ENCODE measurements at regions not wholly inside any gene's neighbourhood (a gene's known extent, or its start where the extent isn't known, plus 50 kb on each side); places are given as distances from the start of the nearest gene placed in this dataset.

GRCh38 chr14:76603713-76604112, 157.6 kb upstream of the VASH1 start:
- Histone ChIP-seq H3K27ac (ENCODE audit: low read length) (no peak overlapping the region), H3K4me2 (ENCODE audit: low read length) (no peak overlapping the region), H2AFZ (ENCODE audit: low read depth, low read length) (no peak overlapping the region), H4K20me1 (ENCODE audit: insufficient read depth) (no peaks in the 10 kb centered on the region), H3K4me3 (ENCODE audit: low read length) (no peak overlapping the region), H3K36me3 (ENCODE audit: insufficient read depth, low read length) (no peaks in the 10 kb centered on the region), H3K9me3 (ENCODE audit: low read length) (no peaks in the 10 kb centered on the region), H3K27me3 (ENCODE audit: insufficient read depth, low read depth, low read length) (no peaks in the 10 kb centered on the region), H3F3A (ENCODE audit: insufficient read depth, low read length, poor library complexity, severe bottlenecking) (no peaks in the 10 kb centered on the region), H3K9me2 (ENCODE audit: insufficient read depth, low read length) (no peaks in the 10 kb centered on the region), H3K9ac (ENCODE audit: low read length) (no peak overlapping the region), H3K79me2 (replicated peaks; ENCODE audit: insufficient read depth, low read length) (no peaks in the 10 kb centered on the region)
- TF ChIP-seq EZH2 (IDR thresholded peaks at IDR 0.05; ENCODE audit: borderline replicate concordance, insufficient read depth, low read length, poor library complexity, severe bottlenecking) (no peak), REST (IDR thresholded peaks at IDR 0.05; ENCODE audit: borderline replicate concordance) (no peak), CTCF (IDR thresholded peaks at IDR 0.05; ENCODE audit: poor library complexity, severe bottlenecking) (no peak), MXI1 (conservative IDR thresholded peaks at IDR 0.05; ENCODE audit: poor library complexity, severe bottlenecking) (no peak)

- Histone ChIP-seq H3K9ac (ENCODE audit: low read length) (no peak overlapping the region), H3K9me2 (ENCODE audit: insufficient read depth, low read length) (no peaks in the 10 kb centered on the region), H3K27ac (ENCODE audit: low read length) (no peak overlapping the region), H3K4me3 (ENCODE audit: low read length) (no peak overlapping the region), H3K36me3 (ENCODE audit: insufficient read depth, low read length) (no peaks in the 10 kb centered on the region), H3K79me2 (replicated peaks; ENCODE audit: insufficient read depth, low read length) (no peaks in the 10 kb centered on the region), H3K9me3 (ENCODE audit: low read length) (no peaks in the 10 kb centered on the region), H3K4me2 (ENCODE audit: low read length) (no peak overlapping the region), H3F3A (ENCODE audit: insufficient read depth, low read length, poor library complexity, severe bottlenecking) (no peaks in the 10 kb centered on the region), H2AFZ (ENCODE audit: low read depth, low read length) (no peak overlapping the region), H3K27me3 (ENCODE audit: insufficient read depth, low read depth, low read length) (no peaks in the 10 kb centered on the region), H4K20me1 (ENCODE audit: insufficient read depth) (no peaks in the 10 kb centered on the region)
- no peak for TF ChIP-seq RAD21 (conservative IDR thresholded peaks at IDR 0.05)
- TF ChIP-seq MXI1 (conservative IDR thresholded peaks at IDR 0.05; ENCODE audit: poor library complexity, severe bottlenecking) = no peak
- no peak for TF ChIP-seq SMC3 (conservative IDR thresholded peaks at IDR 0.05; ENCODE audit: poor library complexity)
- TF ChIP-seq POLR2AphosphoS5 (IDR thresholded peaks at IDR 0.05) = no peak
- no peak for TF ChIP-seq EZH2 (IDR thresholded peaks at IDR 0.05; ENCODE audit: borderline replicate concordance, insufficient read depth, low read length, poor library complexity, severe bottlenecking)
- TF ChIP-seq REST (IDR thresholded peaks at IDR 0.05; ENCODE audit: borderline replicate concordance) = no peak
- no peak for TF ChIP-seq TAF1 (IDR thresholded peaks at IDR 0.05; ENCODE audit: low read depth)
- TF ChIP-seq EP300 (conservative IDR thresholded peaks at IDR 0.05; ENCODE audit: poor library complexity, severe bottlenecking) = no peak
- no peak for TF ChIP-seq CTCF (IDR thresholded peaks at IDR 0.05; ENCODE audit: poor library complexity, severe bottlenecking)
Measured at GRCh38 chr14:76607510-76607909, 153.8 kb upstream of the VASH1 start.

All from neural cell (in vitro differentiated cells).